SK-N-SH treated with all-trans-retinoic acid at 6 μM for 48 hours (cell line): ENCODE measurements at regions not wholly inside any gene's neighbourhood (a gene's known extent, or its start where the extent isn't known, plus 50 kb on each side); places are given as distances from the start of the nearest gene placed in this dataset.

ENCODE experiments used
- ARNTL ChIP-seq: fragments of 450-650 bp; formaldehyde crosslinking; IDR thresholded peaks from 2 replicates; pipeline ENCODE4 v1.5.0; 2020; ENCODE audit warnings: low read depth, mild to moderate bottlenecking, moderate library complexity, borderline replicate concordance
- OSR1 ChIP-seq: fragments of 250-450 bp; sonication (Bioruptor Pico); IDR thresholded peaks from 2 replicates; pipeline ENCODE4 v1.8.0; 2022; ENCODE audit warnings: moderate library complexity, mild to moderate bottlenecking, inconsistent platforms
- SNAI2 ChIP-seq: fragments of 250-450 bp; sonication (Bioruptor Pico); IDR thresholded peaks from 2 replicates; pipeline ENCODE4 v1.5.0; 2020; ENCODE audit warnings: mild to moderate bottlenecking, moderate library complexity
- TCF4 ChIP-seq: fragments of 250-450 bp; sonication (Bioruptor Pico); IDR thresholded peaks from 2 replicates; pipeline ENCODE4 v1.8.0; 2021; ENCODE audit warnings: mild to moderate bottlenecking, moderate library complexity, borderline replicate concordance
- ZFP3 ChIP-seq: fragments of 250-450 bp; sonication (Bioruptor Pico); IDR thresholded peaks from 2 replicates; pipeline ENCODE4 v1.5.0; 2020; ENCODE audit warnings: mild to moderate bottlenecking, moderate library complexity

- TF ChIP-seq TCF4 (CRISPR knock-in tag): no peak
- TF ChIP-seq ARNTL: no peak
- TF ChIP-seq OSR1 (CRISPR knock-in tag): no peak
- TF ChIP-seq ZFP3 (CRISPR knock-in tag): no peak
- no peak for TF ChIP-seq SNAI2 (CRISPR knock-in tag)
Measured at GRCh38 chr12:98227162-98227561, 288.2 kb upstream of the TMPO start.
